Choroid plexus epithelial cell (primary cell): ENCODE measurements at regions not wholly inside any gene's neighbourhood (a gene's known extent, or its start where the extent isn't known, plus 50 kb on each side); places are given as distances from the start of the nearest gene placed in this dataset.

Experiments
- DNase-seq: peaks from one replicate; pipeline ENCODE4 v3.0.0-alpha.2; 2010; ENCODE audit warnings: low read depth
- H3K4me3 ChIP-seq: 2 replicates; pipeline ENCODE4 v1.5.1; 2011; ENCODE audit warnings: low read depth, mild to moderate bottlenecking, control low read depth, low read length, moderate library complexity
- CTCF ChIP-seq: conservative IDR thresholded peaks from 2 replicates; pipeline ENCODE4 v1.5.1; 2011; ENCODE audit warnings: low read depth, mild to moderate bottlenecking, control low read depth, inconsistent platforms, low read length, moderate library complexity

- H3K4me3 ChIP-seq = no peak overlapping the region
- DNase-seq = no peak
- no peak for TF ChIP-seq CTCF
Observed at GRCh38 chr5:5905186-5905585, 473.2 kb downstream of the MED10 start.

- DNase-seq = no peak
- no peak for TF ChIP-seq CTCF
Observed at GRCh38 chr5:5904113-5904512, 474.2 kb downstream of the MED10 start.

DNA sequence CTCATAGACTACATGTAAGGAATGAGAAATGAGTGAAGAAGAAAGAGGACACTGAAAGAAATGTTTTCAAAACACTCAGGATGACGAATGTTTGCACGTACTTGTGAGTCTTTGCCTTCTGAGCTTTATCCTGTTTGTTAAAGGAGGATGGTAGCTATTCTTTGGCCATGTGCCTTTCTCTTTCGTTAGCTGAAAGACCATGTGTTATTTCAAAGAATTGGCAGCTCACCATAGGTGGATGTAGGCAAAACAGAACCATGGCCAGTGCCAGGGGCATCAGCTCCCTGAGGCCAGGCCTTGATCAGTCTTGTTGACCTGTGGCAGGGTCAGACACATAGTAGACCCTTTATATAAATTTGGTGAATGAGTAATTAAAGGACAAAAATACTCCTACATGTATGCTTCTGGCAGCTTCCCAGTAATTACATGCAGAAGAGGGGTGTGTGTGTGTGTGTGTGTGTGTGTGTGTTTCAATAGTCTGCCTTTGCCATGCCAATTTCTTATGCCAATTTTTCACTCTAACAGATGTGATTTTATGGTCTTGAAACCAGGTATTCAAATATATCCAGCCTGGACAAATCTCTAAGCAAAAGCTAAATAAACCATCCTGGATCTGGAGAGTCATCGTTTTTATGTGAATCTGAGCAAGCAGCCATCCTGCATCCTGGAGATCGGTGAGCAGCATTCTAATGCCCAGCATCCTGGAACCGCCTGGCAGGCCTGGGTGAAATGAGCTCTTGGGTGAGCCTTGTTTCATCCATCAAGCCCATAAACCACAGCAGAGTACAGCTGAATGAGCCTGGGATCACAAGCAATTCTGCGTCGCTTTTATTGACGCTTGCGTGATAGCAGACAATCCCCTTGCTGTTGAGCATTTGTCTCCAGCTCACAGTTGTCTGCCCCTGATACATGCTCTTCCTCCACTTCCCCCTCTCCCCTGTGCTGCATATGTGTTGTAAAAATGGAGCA is 475.4 kb downstream of the MED10 start:
- no peak overlapping the region for H3K4me3 ChIP-seq
- no peak for DNase-seq
- no peak for TF ChIP-seq CTCF

More at GRCh38 chr5:5904113-5904512, 474.2 kb downstream of the MED10 start:
- H3K4me3 ChIP-seq = no peak overlapping the region

DNA sequence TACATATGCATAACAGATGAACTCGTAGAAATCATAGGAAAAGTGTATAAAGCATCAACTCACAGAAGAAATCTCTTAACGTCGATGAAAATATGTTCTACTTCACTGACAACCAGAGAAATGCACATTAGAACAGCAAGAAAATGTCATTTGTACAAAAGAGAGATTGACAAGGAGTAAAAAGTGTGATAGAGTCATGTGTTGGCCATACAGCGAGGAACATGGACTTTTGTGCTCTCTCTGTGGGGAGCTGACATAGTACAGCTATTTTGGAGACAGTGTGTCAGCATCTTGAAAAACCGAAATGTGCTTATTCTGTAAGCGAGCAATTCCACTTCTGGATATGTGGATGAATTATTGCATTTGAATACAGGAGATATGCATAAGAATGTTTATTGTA is 477.9 kb downstream of the ICE1 start:
- no peak for DNase-seq
- no peak overlapping the region for H3K4me3 ChIP-seq
- no peak for TF ChIP-seq CTCF

- TF ChIP-seq CTCF = no peak
- DNase-seq = no peak
- no peak overlapping the region for H3K4me3 ChIP-seq
Observed at GRCh38 chr5:5899716-5900115, 477.2 kb downstream of the ICE1 start.

DNA sequence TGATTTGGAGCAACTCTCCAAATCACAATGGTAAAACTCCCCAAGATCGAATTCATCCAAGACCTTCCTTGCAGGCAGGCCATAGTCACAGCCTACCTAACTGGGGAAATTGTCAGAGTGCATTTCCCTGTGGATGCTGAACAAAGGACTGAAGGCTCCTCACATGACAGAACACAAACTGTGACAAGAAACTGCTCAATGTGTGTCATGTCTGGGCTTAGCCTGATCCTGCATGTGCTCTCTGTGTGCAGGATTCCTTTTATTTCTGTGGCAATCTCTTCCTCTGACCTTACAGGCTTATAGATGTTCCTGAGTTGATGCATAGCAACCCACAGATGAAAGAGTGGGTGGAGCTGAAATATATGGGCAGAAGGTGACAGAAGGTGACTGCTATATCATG is 465.8 kb downstream of the ICE1 start:
- no peak overlapping the region for H3K4me3 ChIP-seq
- no peak for TF ChIP-seq CTCF
- no peak for DNase-seq

DNA sequence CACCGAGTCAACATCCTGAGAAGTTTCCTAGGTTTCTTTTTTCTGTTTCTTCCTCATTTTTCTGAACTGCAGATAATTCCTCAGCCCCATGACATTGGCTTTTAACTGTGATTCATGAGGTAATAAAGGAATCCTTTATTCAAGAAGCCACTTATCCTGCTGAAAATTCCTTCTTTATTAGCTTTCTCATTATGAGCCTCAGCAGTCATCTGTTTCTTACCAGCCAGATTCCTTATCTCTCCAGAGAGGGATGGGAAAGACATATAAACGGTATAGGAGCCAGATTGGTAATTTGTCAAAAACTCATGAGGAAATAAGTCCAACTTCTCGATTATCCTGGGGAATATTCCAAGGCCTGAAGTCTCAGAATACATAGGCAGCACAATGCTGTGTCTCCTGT is 465.4 kb downstream of the ICE1 start:
- no peak for TF ChIP-seq CTCF
- H3K4me3 ChIP-seq = no peak overlapping the region
- no peak for DNase-seq
